ENCODE measurements at regions not wholly inside any gene's neighbourhood (a gene's known extent, or its start where the extent isn't known, plus 50 kb on each side); places are given as distances from the start of the nearest gene placed in this dataset.

GRCh38 chr9:2495221-2496005 lies 126.2 kb upstream of the VLDLR start:
- WGBS (ENCODE audit: insufficient coverage, insufficient replicate concordance, low lambda C conversion rate, missing lambda C conversion rate), result 27% methylated on average over 3 of the region's 3 CpGs
- RAD21 ChIA-PET (ENCODE audit: unreplicated experiment), result no interaction called here

More at GRCh38 chr9:2495221-2496005, 126.2 kb upstream of the VLDLR start:
- H3K27me3 ChIP-seq (replicated peaks in 1 of 2; ENCODE audit: control insufficient read depth in 2 of 2, insufficient read depth in 2 of 2, low read length in 1 of 2), result no peaks in the 10 kb centered on the region
- SMC1A ChIA-PET (ENCODE audit: uncharacterized antibody, unreplicated experiment), result interaction anchor here (1.1 kb wide), 2 partner anchors 10 to 158 kb away, joined by 3 read pairs; no protein-coding TSS in a partner anchor
- no peaks in the 10 kb centered on the region for H3K79me2 ChIP-seq (ENCODE audit: control insufficient read depth, insufficient read depth, low read length)
- FAIRE-seq (no peak), DNase-seq (ENCODE audit: low read depth, low spot score) (no peak), ATAC-seq (no peak)
- no peaks in the 10 kb centered on the region for H3K9me3 ChIP-seq (replicated peaks; ENCODE audit: control insufficient read depth, insufficient read depth, low read length)
- CTCF ChIA-PET, result no interaction called here
- no peaks in the 10 kb centered on the region for H3K36me3 ChIP-seq (ENCODE audit: control insufficient read depth in 2 of 2, insufficient read depth in 2 of 2, low read length in 1 of 2)
- no peak overlapping the region for H3K9ac ChIP-seq (ENCODE audit: control insufficient read depth, insufficient read depth, low read length)
- intact Hi-C loops (cut with micrococcal nuclease; ENCODE audit: unreplicated experiment), result no loop called here
- no peak overlapping the region for H3K4me3 ChIP-seq
- H3K4me2 ChIP-seq (ENCODE audit: control insufficient read depth, insufficient read depth), result no peak overlapping the region
- in situ Hi-C loops (cut with MboI), result no loop called here
- POLR2A ChIA-PET, result no interaction called here
- no peak overlapping the region for H3K27ac ChIP-seq (ENCODE audit: control insufficient read depth, insufficient read depth)
- no peak overlapping the region for H2AFZ ChIP-seq (ENCODE audit: control insufficient read depth, low read depth, low read length)
- no peaks in the 10 kb centered on the region for H4K20me1 ChIP-seq (ENCODE audit: control insufficient read depth, insufficient read depth)
- no peak for TF ChIP-seq MXI1 (IDR thresholded peaks at IDR 0.05; ENCODE audit: low read depth, low read length)
- no peak for TF ChIP-seq RELA (IDR thresholded peaks at IDR 0.05; ENCODE audit: borderline replicate concordance, partially characterized antibody)
- TF ChIP-seq MYB (IDR thresholded peaks at IDR 0.05; ENCODE audit: borderline replicate concordance, low read depth, low read length), result no peak
- TF ChIP-seq RAD51 (IDR thresholded peaks at IDR 0.05), result no peak
- TF ChIP-seq MAX (IDR thresholded peaks at IDR 0.05; ENCODE audit: low read depth, low read length), result no peak
- TF ChIP-seq CBFB (IDR thresholded peaks at IDR 0.05; ENCODE audit: low read depth), result no peak
- TF ChIP-seq NR2C1 (IDR thresholded peaks at IDR 0.05), result no peak
- no peak for TF ChIP-seq IRF3 (IDR thresholded peaks at IDR 0.05)
- no peak for TF ChIP-seq ZNF687 (IDR thresholded peaks at IDR 0.05)
- no peak for TF ChIP-seq KDM1A (IDR thresholded peaks at IDR 0.05; ENCODE audit: borderline replicate concordance)
- no peak for TF ChIP-seq TCF3 (IDR thresholded peaks at IDR 0.05; ENCODE audit: borderline replicate concordance, insufficient read depth, low read depth, low read length)
- no peak for TF ChIP-seq HSF1 (IDR thresholded peaks at IDR 0.05; ENCODE audit: low read depth, low read length)
- TF ChIP-seq STAT3 (IDR thresholded peaks at IDR 0.05; ENCODE audit: low read depth, low read length), result no peak
- no peak for TF ChIP-seq IKZF2 (IDR thresholded peaks at IDR 0.05)
- TF ChIP-seq DPF2 (IDR thresholded peaks at IDR 0.05), result no peak
- no peak for TF ChIP-seq MEF2B (IDR thresholded peaks at IDR 0.05; ENCODE audit: partially characterized antibody, poor library complexity, severe bottlenecking)
- no peak for TF ChIP-seq IRF4 (IDR thresholded peaks at IDR 0.05; ENCODE audit: low read depth, low read length)
- TF ChIP-seq MTA3 (IDR thresholded peaks at IDR 0.05; ENCODE audit: borderline replicate concordance, low read length), result no peak
- no TSS peak for BruUV-seq (replicated peaks)
- H3K4me1 ChIP-seq (ENCODE audit: control insufficient read depth, insufficient read depth, low read length), result no peaks in the 10 kb centered on the region
